ENCODE measurements at regions not wholly inside any gene's neighbourhood (a gene's known extent, or its start where the extent isn't known, plus 50 kb on each side); places are given as distances from the start of the nearest gene placed in this dataset.

- no peak overlapping the region for H3K27ac Mint-ChIP-seq
- H3K36me3 Mint-ChIP-seq, result no peaks in the 10 kb centered on the region
- no peaks in the 10 kb centered on the region for H3K4me1 Mint-ChIP-seq (ENCODE audit: unreplicated experiment)
Measured at GRCh38 chr4:100130964-100131363, 59.3 kb downstream of the DDIT4L start.

DNA sequence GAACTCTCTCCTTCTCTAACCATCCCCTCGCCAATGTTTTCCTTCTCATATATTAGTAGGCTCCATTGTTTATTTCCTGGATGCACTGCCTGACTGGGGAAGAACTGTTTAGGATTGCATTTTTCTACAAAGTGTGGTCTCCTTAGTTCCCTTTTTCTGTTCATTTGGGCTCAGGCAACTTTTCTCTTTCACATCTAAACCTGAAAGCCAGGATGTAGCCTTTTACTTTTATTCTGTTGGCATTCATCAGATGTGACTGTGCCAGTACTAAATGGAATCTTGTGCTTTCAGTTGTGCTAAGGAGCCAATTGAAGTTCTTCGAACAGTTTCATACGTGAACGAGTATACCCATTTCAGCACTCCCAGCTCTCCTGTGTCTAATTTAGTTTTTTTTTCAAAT, 59.8 kb downstream of the DDIT4L start:
- no peak for TF ChIP-seq CTCF (conservative IDR thresholded peaks at IDR 0.05)
- Mint-ChIP-seq H3K9me3 (peaks cover 1% of the 10 kb centered on the region), H3K4me1 (ENCODE audit: unreplicated experiment) (no peaks in the 10 kb centered on the region), H3K36me3 (no peaks in the 10 kb centered on the region), H3K27ac (no peak overlapping the region), H3K27me3 (no peaks in the 10 kb centered on the region), H3K4me3 (no peak overlapping the region)
- no peak for DNase-seq (ENCODE audit: extremely low spot score, unreplicated experiment)

More at GRCh38 chr4:100130964-100131363, 59.3 kb downstream of the DDIT4L start:
- Mint-ChIP-seq H3K27me3 (no peaks in the 10 kb centered on the region), H3K9me3 (no peaks in the 10 kb centered on the region), H3K4me3 (no peak overlapping the region)
- no peak for TF ChIP-seq CTCF (conservative IDR thresholded peaks at IDR 0.05)
- no peak for DNase-seq (ENCODE audit: extremely low spot score, unreplicated experiment)

GRCh38 chr4:100129774-100130173, 60.5 kb downstream of the DDIT4L start:
- Mint-ChIP-seq H3K27me3 (no peaks in the 10 kb centered on the region), H3K4me3 (no peak overlapping the region), H3K27ac (no peak overlapping the region), H3K36me3 (no peaks in the 10 kb centered on the region), H3K4me1 (ENCODE audit: unreplicated experiment) (no peaks in the 10 kb centered on the region), H3K9me3 (peaks cover 8% of the 10 kb centered on the region)
- no peak for TF ChIP-seq CTCF (conservative IDR thresholded peaks at IDR 0.05)
- DNase-seq (ENCODE audit: extremely low spot score, unreplicated experiment), result no peak

DNA sequence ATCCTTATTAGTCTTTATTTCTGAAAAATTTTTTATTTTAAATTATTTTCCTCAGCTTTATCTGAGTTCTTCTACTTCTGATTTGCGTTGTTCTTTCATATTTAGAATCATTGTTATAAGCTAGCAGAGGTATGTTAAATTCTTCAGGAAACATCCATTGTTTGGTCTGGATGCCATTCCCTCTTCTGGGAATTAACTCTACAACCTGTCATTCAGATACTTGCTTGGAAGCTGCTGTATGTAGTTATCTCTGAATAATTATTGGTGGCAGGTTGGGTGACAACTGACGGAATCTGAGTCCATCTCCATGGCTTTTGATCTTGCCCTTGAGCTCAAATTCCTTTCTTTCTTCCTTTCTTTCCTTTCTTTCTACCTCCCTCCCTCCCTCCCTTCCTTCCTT, 61.9 kb downstream of the DDIT4L start:
- H3K4me3 Mint-ChIP-seq, result no peak overlapping the region
- no peak for TF ChIP-seq CTCF (conservative IDR thresholded peaks at IDR 0.05)
- no peaks in the 10 kb centered on the region for H3K27me3 Mint-ChIP-seq

DNA sequence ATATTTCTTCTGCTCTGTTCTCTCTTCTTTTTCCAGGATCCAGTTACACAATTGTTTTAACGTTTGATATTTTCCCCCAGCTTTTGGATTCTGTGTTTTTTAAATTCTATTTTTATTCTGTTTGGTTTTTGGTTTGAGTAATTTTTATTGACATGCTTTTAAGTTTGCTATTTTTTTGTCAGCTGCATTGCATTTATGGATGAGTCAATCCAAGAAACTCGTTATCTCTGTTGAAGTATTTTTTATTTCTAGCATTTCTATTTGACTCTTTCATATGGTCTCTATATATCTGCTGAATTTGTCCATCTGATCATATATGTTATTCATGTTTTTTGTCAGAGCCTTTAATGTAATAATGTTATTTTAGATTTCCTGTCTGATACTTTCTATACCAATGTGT, 65.6 kb downstream of the DDIT4L start:
- Mint-ChIP-seq H3K27me3 (no peaks in the 10 kb centered on the region), H3K4me1 (ENCODE audit: unreplicated experiment) (no peaks in the 10 kb centered on the region), H3K27ac (no peak overlapping the region), H3K36me3 (no peaks in the 10 kb centered on the region), H3K9me3 (peaks cover 11% of the 10 kb centered on the region), H3K4me3 (no peak overlapping the region)
- TF ChIP-seq CTCF (conservative IDR thresholded peaks at IDR 0.05), result no peak
- no peak for DNase-seq (ENCODE audit: extremely low spot score, unreplicated experiment)

More for the DNA sequence above, 61.9 kb downstream of the DDIT4L start:
- peaks cover 11% of the 10 kb centered on the region for H3K9me3 Mint-ChIP-seq
- no peaks in the 10 kb centered on the region for H3K36me3 Mint-ChIP-seq
- no peaks in the 10 kb centered on the region for H3K4me1 Mint-ChIP-seq (ENCODE audit: unreplicated experiment)
- DNase-seq (ENCODE audit: extremely low spot score, unreplicated experiment), result no peak
- no peak overlapping the region for H3K27ac Mint-ChIP-seq

GRCh38 chr4:100118181-100118580, 72.1 kb downstream of the DDIT4L start:
- H3K27me3 Mint-ChIP-seq, result no peaks in the 10 kb centered on the region
- DNase-seq (ENCODE audit: extremely low spot score, unreplicated experiment), result no peak
- H3K4me3 Mint-ChIP-seq, result no peak overlapping the region
- H3K9me3 Mint-ChIP-seq, result no peaks in the 10 kb centered on the region
- H3K4me1 Mint-ChIP-seq (ENCODE audit: unreplicated experiment), result peaks cover 7% of the 10 kb centered on the region
- no peak for TF ChIP-seq CTCF (conservative IDR thresholded peaks at IDR 0.05)
- no peaks in the 10 kb centered on the region for H3K36me3 Mint-ChIP-seq
- H3K27ac Mint-ChIP-seq, result no peak overlapping the region

All from type B pancreatic cell (in vitro differentiated cells).